SK-N-SH treated with all-trans-retinoic acid at 6 μM for 48 hours (cell line): ENCODE measurements at regions not wholly inside any gene's neighbourhood (a gene's known extent, or its start where the extent isn't known, plus 50 kb on each side); places are given as distances from the start of the nearest gene placed in this dataset.

Experiments used
- ARNTL ChIP-seq: fragments of 450-650 bp; formaldehyde crosslinking; IDR thresholded peaks from 2 replicates; pipeline ENCODE4 v1.5.0; 2020; ENCODE audit warnings: low read depth, mild to moderate bottlenecking, moderate library complexity, borderline replicate concordance
- ESRRG ChIP-seq: fragments of 250-450 bp; sonication (Bioruptor Pico); IDR thresholded peaks from 2 replicates; pipeline ENCODE4 v1.6.1; 2021; ENCODE audit warnings: mild to moderate bottlenecking
- GLIS3 ChIP-seq: fragments of 250-450 bp; sonication (Bioruptor Pico); IDR thresholded peaks from 2 replicates; pipeline ENCODE4 v1.5.0; 2020; ENCODE audit warnings: mild to moderate bottlenecking, moderate library complexity
- ISL1 ChIP-seq: fragments of 250-450 bp; sonication (Bioruptor Pico); IDR thresholded peaks from 2 replicates; pipeline ENCODE4 v2.1.2; 2022; ENCODE audit warnings: mild to moderate bottlenecking, moderate library complexity
- OSR1 ChIP-seq: fragments of 250-450 bp; sonication (Bioruptor Pico); IDR thresholded peaks from 2 replicates; pipeline ENCODE4 v1.8.0; 2022; ENCODE audit warnings: moderate library complexity, mild to moderate bottlenecking, inconsistent platforms
- PATZ1 ChIP-seq: fragments of 250-450 bp; sonication (Bioruptor Pico); IDR thresholded peaks from 2 replicates; pipeline ENCODE4 v1.8.0; 2020; ENCODE audit warnings: mild to moderate bottlenecking, moderate library complexity, borderline replicate concordance
- PPARA ChIP-seq: fragments of 250-450 bp; sonication (Bioruptor Pico); IDR thresholded peaks from 2 replicates; pipeline ENCODE4 v1.5.0; 2020; ENCODE audit warnings: mild to moderate bottlenecking, borderline replicate concordance
- RARB ChIP-seq: fragments of 250-450 bp; sonication (Bioruptor Pico); IDR thresholded peaks from 2 replicates; pipeline ENCODE4 v1.8.0; 2021; ENCODE audit warnings: mild to moderate bottlenecking, moderate library complexity
- TCF4 ChIP-seq: fragments of 250-450 bp; sonication (Bioruptor Pico); IDR thresholded peaks from 2 replicates; pipeline ENCODE4 v1.8.0; 2021; ENCODE audit warnings: mild to moderate bottlenecking, moderate library complexity, borderline replicate concordance
- ZFP3 ChIP-seq: fragments of 250-450 bp; sonication (Bioruptor Pico); IDR thresholded peaks from 2 replicates; pipeline ENCODE4 v1.5.0; 2020; ENCODE audit warnings: mild to moderate bottlenecking, moderate library complexity
- ZNF565 ChIP-seq: fragments of 450-650 bp; formaldehyde crosslinking; conservative IDR thresholded peaks from 2 replicates; pipeline ENCODE4 v1.5.0; 2020; ENCODE audit warnings: low read depth, mild to moderate bottlenecking, moderate library complexity
- TF ChIP-seq, protein P1 (sequence below): fragments of 250-450 bp; sonication (Bioruptor Pico); IDR thresholded peaks from 2 replicates; pipeline ENCODE4 v1.5.0; 2020; ENCODE audit warnings: mild to moderate bottlenecking, moderate library complexity
- TF ChIP-seq, protein P2 (sequence below): fragments of 250-450 bp; sonication (Bioruptor Pico); IDR thresholded peaks from 2 replicates; pipeline ENCODE4 v1.5.1; 2020; ENCODE audit warnings: low read depth, mild to moderate bottlenecking, moderate library complexity

DNA sequence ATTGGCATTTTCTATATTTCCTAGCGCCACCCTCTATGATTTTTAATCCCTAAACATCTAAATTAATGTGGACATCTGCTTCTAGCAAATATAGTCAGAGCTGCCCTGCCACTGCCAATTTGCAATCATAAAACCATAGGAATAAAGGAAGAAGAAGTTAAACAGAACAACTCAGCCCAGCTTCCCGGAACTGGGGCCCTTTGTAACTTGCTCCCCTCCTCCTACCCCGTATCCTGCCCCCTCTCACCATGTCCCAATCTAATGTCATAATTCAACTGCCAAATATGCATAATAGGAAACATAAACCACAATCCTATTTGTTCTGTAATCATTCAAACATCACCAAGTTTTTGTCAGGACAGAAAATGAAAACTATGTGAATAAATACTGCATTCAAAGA is 74.4 kb upstream of the ACP3 start:
- TF ChIP-seq ISL1 = no peak
- no peak for TF ChIP-seq ESRRG (CRISPR knock-in tag)
- no peak for TF ChIP-seq ZFP3 (CRISPR knock-in tag)
- TF ChIP-seq OSR1 (CRISPR knock-in tag) = no peak
- TF ChIP-seq TCF4 = no peak
- TF ChIP-seq GLIS3 (CRISPR knock-in tag) = no peak
- no peak for TF ChIP-seq PATZ1 (CRISPR knock-in tag)
- TF ChIP-seq, protein P1, sequence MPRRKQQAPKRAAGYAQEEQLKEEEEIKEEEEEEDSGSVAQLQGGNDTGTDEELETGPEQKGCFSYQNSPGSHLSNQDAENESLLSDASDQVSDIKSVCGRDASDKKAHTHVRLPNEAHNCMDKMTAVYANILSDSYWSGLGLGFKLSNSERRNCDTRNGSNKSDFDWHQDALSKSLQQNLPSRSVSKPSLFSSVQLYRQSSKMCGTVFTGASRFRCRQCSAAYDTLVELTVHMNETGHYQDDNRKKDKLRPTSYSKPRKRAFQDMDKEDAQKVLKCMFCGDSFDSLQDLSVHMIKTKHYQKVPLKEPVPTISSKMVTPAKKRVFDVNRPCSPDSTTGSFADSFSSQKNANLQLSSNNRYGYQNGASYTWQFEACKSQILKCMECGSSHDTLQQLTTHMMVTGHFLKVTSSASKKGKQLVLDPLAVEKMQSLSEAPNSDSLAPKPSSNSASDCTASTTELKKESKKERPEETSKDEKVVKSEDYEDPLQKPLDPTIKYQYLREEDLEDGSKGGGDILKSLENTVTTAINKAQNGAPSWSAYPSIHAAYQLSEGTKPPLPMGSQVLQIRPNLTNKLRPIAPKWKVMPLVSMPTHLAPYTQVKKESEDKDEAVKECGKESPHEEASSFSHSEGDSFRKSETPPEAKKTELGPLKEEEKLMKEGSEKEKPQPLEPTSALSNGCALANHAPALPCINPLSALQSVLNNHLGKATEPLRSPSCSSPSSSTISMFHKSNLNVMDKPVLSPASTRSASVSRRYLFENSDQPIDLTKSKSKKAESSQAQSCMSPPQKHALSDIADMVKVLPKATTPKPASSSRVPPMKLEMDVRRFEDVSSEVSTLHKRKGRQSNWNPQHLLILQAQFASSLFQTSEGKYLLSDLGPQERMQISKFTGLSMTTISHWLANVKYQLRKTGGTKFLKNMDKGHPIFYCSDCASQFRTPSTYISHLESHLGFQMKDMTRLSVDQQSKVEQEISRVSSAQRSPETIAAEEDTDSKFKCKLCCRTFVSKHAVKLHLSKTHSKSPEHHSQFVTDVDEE = no peak
- TF ChIP-seq, protein P2, sequence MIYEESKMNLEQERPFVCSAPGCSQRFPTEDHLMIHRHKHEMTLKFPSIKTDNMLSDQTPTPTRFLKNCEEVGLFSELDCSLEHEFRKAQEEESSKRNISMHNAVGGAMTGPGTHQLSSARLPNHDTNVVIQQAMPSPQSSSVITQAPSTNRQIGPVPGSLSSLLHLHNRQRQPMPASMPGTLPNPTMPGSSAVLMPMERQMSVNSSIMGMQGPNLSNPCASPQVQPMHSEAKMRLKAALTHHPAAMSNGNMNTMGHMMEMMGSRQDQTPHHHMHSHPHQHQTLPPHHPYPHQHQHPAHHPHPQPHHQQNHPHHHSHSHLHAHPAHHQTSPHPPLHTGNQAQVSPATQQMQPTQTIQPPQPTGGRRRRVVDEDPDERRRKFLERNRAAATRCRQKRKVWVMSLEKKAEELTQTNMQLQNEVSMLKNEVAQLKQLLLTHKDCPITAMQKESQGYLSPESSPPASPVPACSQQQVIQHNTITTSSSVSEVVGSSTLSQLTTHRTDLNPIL (CRISPR knock-in tag) = no peak
- TF ChIP-seq ZNF565 (CRISPR knock-in tag) = no peak
- TF ChIP-seq RARB (CRISPR knock-in tag) = no peak
- no peak for TF ChIP-seq PPARA (CRISPR knock-in tag)
- no peak for TF ChIP-seq ARNTL (CRISPR knock-in tag)
